Lung (tissue), 11 donors: ENCODE measurements at regions not wholly inside any gene's neighbourhood (a gene's known extent, or its start where the extent isn't known, plus 50 kb on each side); places are given as distances from the start of the nearest gene placed in this dataset.

Experiments used
- ATAC-seq: fragments of 200-7000 bp; cut with Tn5 transposase; one replicate; pipeline ENCODE4 v1.9.1; 2020; ENCODE audit warnings: moderate number of reproducible peaks; ENCODE audit not compliant: insufficient read depth, low FRiP score
- DNase-seq, 3 donors: peaks; one replicate each; pipeline ENCODE4 v3.0.0-alpha.2; 2013 to 2017
- H3K27ac ChIP-seq, 2 donors: one replicate each; pipeline ENCODE4 v1.5.1; 2013; ENCODE audit warnings: mild to moderate bottlenecking in 2 of 2, moderate library complexity in 2 of 2, control low read depth in 1 of 2, inconsistent platforms in 1 of 2, low read depth in 1 of 2, low read length in 1 of 2
- H3K27me3 ChIP-seq, 3 donors: one replicate each; pipeline ENCODE4 v1.5.1; 2013; ENCODE audit warnings: low read length in 2 of 3; ENCODE audit not compliant: control insufficient read depth in 3 of 3, insufficient read depth in 3 of 3
- H3K36me3 ChIP-seq, 4 donors: one replicate each; pipeline ENCODE4 v1.5.1; 2013; ENCODE audit warnings: low read length in 4 of 4, mild to moderate bottlenecking in 1 of 4, moderate library complexity in 1 of 4; ENCODE audit not compliant: control insufficient read depth in 4 of 4, insufficient read depth in 4 of 4
- H3K4me1 ChIP-seq, 5 donors: one replicate each; pipeline ENCODE4 v1.5.1; 2013; ENCODE audit warnings: low read length in 5 of 5, mild to moderate bottlenecking in 2 of 5, moderate library complexity in 1 of 5; ENCODE audit not compliant: control insufficient read depth in 5 of 5, insufficient read depth in 5 of 5
- H3K4me3 ChIP-seq: one replicate; pipeline ENCODE4 v1.5.1; 2013; ENCODE audit warnings: mild to moderate bottlenecking, control low read depth, moderate library complexity
- H3K9ac ChIP-seq, 2 donors: one replicate each; pipeline ENCODE4 v1.5.1; 2013; ENCODE audit warnings: low read length in 2 of 2, control low read depth in 1 of 2; ENCODE audit not compliant: insufficient read depth in 1 of 2
- H3K9me3 ChIP-seq, 4 donors: one replicate each; pipeline ENCODE4 v1.5.1; 2013; ENCODE audit warnings: low read length in 3 of 4, mild to moderate bottlenecking in 1 of 4, moderate library complexity in 1 of 4; ENCODE audit not compliant: control insufficient read depth in 4 of 4, insufficient read depth in 3 of 4
- WGBS, 2 donors: extraction: QIAGEN DNeasy Blood & Tissue Kit; methylation state at CpG; one replicate each; pipeline ENCODE4 v1.1.7; 2013; 5-methylcytosine and 5-hydroxymethylcytosine counted together
- TF ChIP-seq, protein P1 (sequence below): IDR thresholded peaks from 2 replicates; pipeline ENCODE4 v1.5.1; 2012; ENCODE audit warnings: mild to moderate bottlenecking; ENCODE audit errors: control extremely low read depth, extremely low read depth
- donor health status: control.
- donor health status: control.
- donor health status: Bipolar disorder and iron deficiency.
- donor health status: healthy.
- donor health status: DM: yes; HTN: yes; CAD: no.

DNA sequence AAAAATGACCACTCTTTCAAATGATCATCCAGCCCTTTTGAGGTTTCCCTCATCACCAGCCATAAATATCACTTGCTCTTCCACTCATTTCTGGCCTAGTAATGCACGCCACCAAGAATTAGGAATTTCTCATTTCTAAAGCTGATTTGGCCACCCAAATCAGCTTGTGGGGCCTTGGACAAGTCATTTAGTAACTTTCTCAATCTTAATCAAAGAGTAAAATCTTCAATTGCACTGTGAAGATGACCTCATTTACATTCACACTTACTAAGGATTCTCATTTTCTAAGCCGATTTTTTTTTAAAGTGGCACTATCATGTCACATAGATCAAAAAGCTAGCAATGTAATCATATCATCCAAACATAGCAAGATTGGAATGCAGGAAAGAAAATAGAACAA lies 150.0 kb upstream of the HHIP start:
- TF ChIP-seq, protein P1, sequence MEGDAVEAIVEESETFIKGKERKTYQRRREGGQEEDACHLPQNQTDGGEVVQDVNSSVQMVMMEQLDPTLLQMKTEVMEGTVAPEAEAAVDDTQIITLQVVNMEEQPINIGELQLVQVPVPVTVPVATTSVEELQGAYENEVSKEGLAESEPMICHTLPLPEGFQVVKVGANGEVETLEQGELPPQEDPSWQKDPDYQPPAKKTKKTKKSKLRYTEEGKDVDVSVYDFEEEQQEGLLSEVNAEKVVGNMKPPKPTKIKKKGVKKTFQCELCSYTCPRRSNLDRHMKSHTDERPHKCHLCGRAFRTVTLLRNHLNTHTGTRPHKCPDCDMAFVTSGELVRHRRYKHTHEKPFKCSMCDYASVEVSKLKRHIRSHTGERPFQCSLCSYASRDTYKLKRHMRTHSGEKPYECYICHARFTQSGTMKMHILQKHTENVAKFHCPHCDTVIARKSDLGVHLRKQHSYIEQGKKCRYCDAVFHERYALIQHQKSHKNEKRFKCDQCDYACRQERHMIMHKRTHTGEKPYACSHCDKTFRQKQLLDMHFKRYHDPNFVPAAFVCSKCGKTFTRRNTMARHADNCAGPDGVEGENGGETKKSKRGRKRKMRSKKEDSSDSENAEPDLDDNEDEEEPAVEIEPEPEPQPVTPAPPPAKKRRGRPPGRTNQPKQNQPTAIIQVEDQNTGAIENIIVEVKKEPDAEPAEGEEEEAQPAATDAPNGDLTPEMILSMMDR: no peak
- no peak overlapping the region for H3K27ac ChIP-seq
- 73 to 83% methylated on average over 2 of the region's 2 CpGs for WGBS, 2 donors
- ATAC-seq (no peak), DNase-seq (no peak)
- no peak overlapping the region for H3K4me3 ChIP-seq
- no peaks in the 10 kb centered on the region for H3K36me3 ChIP-seq
- no peak overlapping the region for H3K9ac ChIP-seq
- H3K9me3 ChIP-seq: peaks cover 0 to 4% (median 1%) of the 10 kb centered on the region in 4 donors
- H3K4me1 ChIP-seq: peaks cover 0 to 3% (median 0%) of the 10 kb centered on the region in 5 donors
- H3K27me3 ChIP-seq: no peaks in the 10 kb centered on the region

GRCh38 chr4:144499777-144500176 lies 146.2 kb upstream of the HHIP start:
- Histone ChIP-seq H3K4me1 (peaks cover 0 to 8% (median 4%) of the 10 kb centered on the region in 5 donors), H3K36me3 (no peaks in the 10 kb centered on the region), H3K9me3 (peaks cover 0 to 4% (median 1%) of the 10 kb centered on the region in 4 donors), H3K9ac (no peak overlapping the region), H3K4me3 (no peak overlapping the region), H3K27ac (no peak overlapping the region), H3K27me3 (no peaks in the 10 kb centered on the region)
- DNase-seq: no peak
- no peak for ATAC-seq
- TF ChIP-seq, protein P1: no peak

- DNase-seq (no peak), ATAC-seq (no peak)
- Histone ChIP-seq H3K36me3 (no peaks in the 10 kb centered on the region), H3K27me3 (no peaks in the 10 kb centered on the region), H3K4me1 (peaks cover 0 to 8% (median 4%) of the 10 kb centered on the region in 5 donors), H3K27ac (no peak overlapping the region), H3K9me3 (peaks cover 0 to 4% (median 1%) of the 10 kb centered on the region in 4 donors), H3K9ac (no peak overlapping the region), H3K4me3 (no peak overlapping the region)
- TF ChIP-seq, protein P1: no peak
- 91 to 93% methylated on average over 1 of the region's 1 CpG for WGBS, 2 donors
Measured at GRCh38 chr4:144501231-144501780, 144.7 kb upstream of the HHIP start.

DNA sequence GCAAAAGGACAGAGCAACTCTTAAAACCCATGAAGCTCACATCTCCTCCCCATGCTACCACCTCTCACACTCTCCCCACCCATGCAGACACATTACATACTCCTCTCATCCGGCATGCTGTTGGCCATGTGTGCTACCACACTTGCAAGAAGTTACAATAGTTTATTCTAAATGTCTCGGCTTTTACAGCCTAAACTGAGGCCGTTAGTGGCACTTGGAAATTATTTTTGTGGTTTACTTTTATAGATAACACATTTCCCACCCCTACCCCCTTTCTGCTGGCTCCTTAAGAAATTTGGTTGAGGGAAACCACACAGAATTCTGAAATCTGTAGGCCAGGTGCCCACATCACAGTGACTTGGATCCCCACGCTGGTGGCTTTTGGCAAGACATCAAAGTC lies 141.1 kb upstream of the HHIP start:
- Histone ChIP-seq H3K4me3 (no peak overlapping the region), H3K27me3 (no peaks in the 10 kb centered on the region), H3K9me3 (peaks cover 0 to 2% (median 1%) of the 10 kb centered on the region in 4 donors), H3K36me3 (no peaks in the 10 kb centered on the region), H3K27ac (no peak overlapping the region), H3K9ac (no peak overlapping the region), H3K4me1 (peaks cover 0 to 15% (median 4%) of the 10 kb centered on the region in 5 donors)
- WGBS, 2 donors: 70 to 72% methylated on average over 4 of the region's 4 CpGs
- DNase-seq (no peak), ATAC-seq (no peak)
- TF ChIP-seq, protein P1: no peak
